PC-9 (cell line): ENCODE measurements at regions not wholly inside any gene's neighbourhood (a gene's known extent, or its start where the extent isn't known, plus 50 kb on each side); places are given as distances from the start of the nearest gene placed in this dataset.

ENCODE experiments used
- BruUV-seq: library from RNA; stranded (reverse); fragments of 400-500 nt; replicated peaks from 2 replicates; lab custom pipeline; 2021; lab: Mats Ljungman, UMichigan
- CTCF ChIA-PET: fragments of 300-600 bp; sonication (Branson Sonifier 250); formaldehyde crosslinking; loops from one replicate; lab custom pipeline; 2022; ENCODE audit warnings: antibody characterized with exemption; lab: Charles Lee
- POLR2A ChIA-PET: fragments of 300-600 bp; sonication (Branson Sonifier 250); formaldehyde crosslinking; loops from one replicate; lab custom pipeline; 2022; ENCODE audit warnings: antibody characterized with exemption; ENCODE audit not compliant: unreplicated experiment; lab: Charles Lee
- DNase-seq, 2 experiments: peaks; one replicate each; pipeline versions ENCODE4 v3.0.0 to v3.0.0-alpha.2; 2015 to 2022; ENCODE audit warnings: mixed read lengths in 1 of 2
- H2AFZ ChIP-seq: fragments of 200-600 bp; sonication (generic); 2 replicates; pipeline ENCODE4 v1.8.1; 2017; ENCODE audit warnings: antibody characterized with exemption
- H3F3A ChIP-seq: fragments of 200-600 bp; sonication (generic); 2 replicates; pipeline ENCODE4 v1.8.1; 2017; ENCODE audit warnings: antibody characterized with exemption, mild to moderate bottlenecking, low read depth; ENCODE audit not compliant: insufficient read depth
- H3K27ac ChIP-seq: fragments of 200-600 bp; sonication (generic); 2 replicates; pipeline ENCODE4 v1.6.1; 2016; ENCODE audit warnings: mixed run types
- H3K27me3 ChIP-seq: fragments of 200-600 bp; sonication (generic); 2 replicates; pipeline ENCODE4 v1.6.1; 2016; ENCODE audit warnings: low read depth, mixed run types; ENCODE audit not compliant: insufficient read depth
- H3K36me3 ChIP-seq: fragments of 200-600 bp; sonication (generic); 2 replicates; pipeline ENCODE4 v1.6.1; 2016; ENCODE audit warnings: low read depth, mixed run types
- H3K4me1 ChIP-seq: fragments of 200-600 bp; sonication (generic); replicated peaks from 2 replicates; pipeline ENCODE4 v1.6.1; 2016; ENCODE audit warnings: mixed run types; ENCODE audit not compliant: insufficient read depth
- H3K4me2 ChIP-seq: fragments of 200-600 bp; sonication (generic); 2 replicates; pipeline ENCODE4 v1.6.1; 2017; ENCODE audit warnings: mixed run types
- H3K4me3 ChIP-seq: fragments of 200-600 bp; sonication (generic); 2 replicates; pipeline ENCODE4 v1.6.1; 2016; ENCODE audit warnings: mixed run types
- H3K79me2 ChIP-seq: fragments of 200-600 bp; sonication (generic); 2 replicates; pipeline ENCODE4 v1.6.1; 2017; ENCODE audit warnings: low read depth, mixed run types
- H3K9me2 ChIP-seq: fragments of 200-600 bp; sonication (generic); 2 replicates; pipeline ENCODE4 v1.8.1; 2017; ENCODE audit warnings: mild to moderate bottlenecking; ENCODE audit not compliant: insufficient read depth
- H3K9me3 ChIP-seq: fragments of 200-600 bp; sonication (generic); 2 replicates; pipeline ENCODE4 v1.8.1; 2016; ENCODE audit warnings: low read depth; ENCODE audit not compliant: insufficient read depth
- H4K20me1 ChIP-seq: fragments of 200-600 bp; sonication (generic); 2 replicates; pipeline ENCODE4 v1.8.1; 2017; ENCODE audit not compliant: insufficient read depth
- EZH2 ChIP-seq: fragments of 200-600 bp; sonication (generic); IDR thresholded peaks from 2 replicates; pipeline ENCODE4 v1.8.0; 2017; ENCODE audit warnings: antibody characterized with exemption, low read depth
- intact Hi-C: fragments of 100-400 bp; cut with micrococcal nuclease; formaldehyde crosslinking; loops from one replicate; pipeline ENCODE4 v1.10.0; 2022; ENCODE audit not compliant: unreplicated experiment
- TF ChIP-seq, protein P1 (sequence below): fragments of 200-600 bp; sonication (generic); conservative IDR thresholded peaks from 2 replicates; pipeline ENCODE4 v1.6.1; 2017; ENCODE audit warnings: mixed run types, antibody characterized with exemption, mild to moderate bottlenecking, moderate library complexity

DNA sequence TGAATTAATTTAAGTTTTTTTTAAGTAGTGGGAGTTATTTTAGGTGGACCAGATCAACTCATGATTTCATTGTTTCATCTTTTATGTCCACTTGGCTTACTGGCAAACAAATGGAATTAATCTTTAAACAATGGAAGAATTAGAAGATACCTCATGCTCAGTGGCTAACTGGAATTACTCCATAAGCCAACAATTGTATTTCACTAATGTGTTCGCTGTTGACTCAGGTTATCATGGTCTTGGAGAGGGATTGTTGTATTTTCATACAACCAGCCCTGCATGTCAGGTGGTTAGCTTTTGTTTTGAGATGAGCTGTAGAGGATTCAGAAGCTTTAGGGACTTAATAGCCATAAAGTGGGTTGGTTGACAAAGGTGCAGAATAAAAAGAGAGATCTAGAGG lies 57.2 kb upstream of the HMCN1 start:
- no peak for DNase-seq
- no peak overlapping the region for H3K4me2 ChIP-seq
- TF ChIP-seq, protein P1, sequence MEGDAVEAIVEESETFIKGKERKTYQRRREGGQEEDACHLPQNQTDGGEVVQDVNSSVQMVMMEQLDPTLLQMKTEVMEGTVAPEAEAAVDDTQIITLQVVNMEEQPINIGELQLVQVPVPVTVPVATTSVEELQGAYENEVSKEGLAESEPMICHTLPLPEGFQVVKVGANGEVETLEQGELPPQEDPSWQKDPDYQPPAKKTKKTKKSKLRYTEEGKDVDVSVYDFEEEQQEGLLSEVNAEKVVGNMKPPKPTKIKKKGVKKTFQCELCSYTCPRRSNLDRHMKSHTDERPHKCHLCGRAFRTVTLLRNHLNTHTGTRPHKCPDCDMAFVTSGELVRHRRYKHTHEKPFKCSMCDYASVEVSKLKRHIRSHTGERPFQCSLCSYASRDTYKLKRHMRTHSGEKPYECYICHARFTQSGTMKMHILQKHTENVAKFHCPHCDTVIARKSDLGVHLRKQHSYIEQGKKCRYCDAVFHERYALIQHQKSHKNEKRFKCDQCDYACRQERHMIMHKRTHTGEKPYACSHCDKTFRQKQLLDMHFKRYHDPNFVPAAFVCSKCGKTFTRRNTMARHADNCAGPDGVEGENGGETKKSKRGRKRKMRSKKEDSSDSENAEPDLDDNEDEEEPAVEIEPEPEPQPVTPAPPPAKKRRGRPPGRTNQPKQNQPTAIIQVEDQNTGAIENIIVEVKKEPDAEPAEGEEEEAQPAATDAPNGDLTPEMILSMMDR: no peak
- no peak for TF ChIP-seq EZH2
- no peaks in the 10 kb centered on the region for H4K20me1 ChIP-seq
- H2AFZ ChIP-seq: no peak overlapping the region
- no peaks in the 10 kb centered on the region for H3F3A ChIP-seq
- no peaks in the 10 kb centered on the region for H3K27me3 ChIP-seq
- H3K36me3 ChIP-seq: no peaks in the 10 kb centered on the region
- CTCF ChIA-PET: no interaction called here
- no peaks in the 10 kb centered on the region for H3K79me2 ChIP-seq
- no peak overlapping the region for H3K4me3 ChIP-seq
- H3K9me2 ChIP-seq: no peaks in the 10 kb centered on the region
- intact Hi-C loops: no loop called here
- H3K9me3 ChIP-seq: no peaks in the 10 kb centered on the region
- no peak overlapping the region for H3K27ac ChIP-seq
- no peaks in the 10 kb centered on the region for H3K4me1 ChIP-seq
- no TSS peak for BruUV-seq
- POLR2A ChIA-PET: no interaction called here

DNA sequence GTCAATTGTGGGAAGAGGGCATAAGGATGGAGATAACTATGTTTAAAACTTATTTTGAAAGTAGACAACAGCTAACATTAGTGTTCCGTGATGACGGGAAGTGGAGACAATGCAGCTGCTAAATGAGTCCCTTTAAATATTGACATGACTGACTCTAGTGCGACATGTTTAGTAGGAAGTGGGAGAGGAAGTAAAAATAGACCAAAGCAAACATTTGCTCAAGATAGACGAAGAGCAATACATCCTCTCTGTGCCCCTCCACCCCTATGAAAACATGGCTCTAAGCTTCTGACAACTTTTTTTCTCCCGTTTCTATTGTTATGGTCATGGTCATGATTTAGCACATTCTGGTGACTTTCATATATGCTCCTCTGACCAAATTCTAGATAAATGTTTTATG lies 60.0 kb upstream of the HMCN1 start:
- H3K4me2 ChIP-seq: no peak overlapping the region
- no peaks in the 10 kb centered on the region for H3K27me3 ChIP-seq
- no TSS peak for BruUV-seq
- no peak overlapping the region for H3K4me3 ChIP-seq
- no peaks in the 10 kb centered on the region for H3K36me3 ChIP-seq
- no peaks in the 10 kb centered on the region for H3K79me2 ChIP-seq
- ChIA-PET POLR2A (interaction anchor here (0.7 kb wide), 1 partner anchor 133 kb away, joined by 4 read pairs; no protein-coding TSS in a partner anchor), CTCF (no interaction called here)
- no peak overlapping the region for H2AFZ ChIP-seq
- H3K9me3 ChIP-seq: no peaks in the 10 kb centered on the region
- TF ChIP-seq, protein P1: no peak
- no peak for TF ChIP-seq EZH2
- H3K27ac ChIP-seq: no peak overlapping the region
- no peaks in the 10 kb centered on the region for H3F3A ChIP-seq
- H4K20me1 ChIP-seq: no peaks in the 10 kb centered on the region
- no peaks in the 10 kb centered on the region for H3K9me2 ChIP-seq
- H3K4me1 ChIP-seq: no peaks in the 10 kb centered on the region
- no peak for DNase-seq
- intact Hi-C loops: loop anchor here (5.0 kb wide), 2 partner anchors 517 to 687 kb away; partner anchors contain the start of genes SWT1 and TRMT1L

DNA sequence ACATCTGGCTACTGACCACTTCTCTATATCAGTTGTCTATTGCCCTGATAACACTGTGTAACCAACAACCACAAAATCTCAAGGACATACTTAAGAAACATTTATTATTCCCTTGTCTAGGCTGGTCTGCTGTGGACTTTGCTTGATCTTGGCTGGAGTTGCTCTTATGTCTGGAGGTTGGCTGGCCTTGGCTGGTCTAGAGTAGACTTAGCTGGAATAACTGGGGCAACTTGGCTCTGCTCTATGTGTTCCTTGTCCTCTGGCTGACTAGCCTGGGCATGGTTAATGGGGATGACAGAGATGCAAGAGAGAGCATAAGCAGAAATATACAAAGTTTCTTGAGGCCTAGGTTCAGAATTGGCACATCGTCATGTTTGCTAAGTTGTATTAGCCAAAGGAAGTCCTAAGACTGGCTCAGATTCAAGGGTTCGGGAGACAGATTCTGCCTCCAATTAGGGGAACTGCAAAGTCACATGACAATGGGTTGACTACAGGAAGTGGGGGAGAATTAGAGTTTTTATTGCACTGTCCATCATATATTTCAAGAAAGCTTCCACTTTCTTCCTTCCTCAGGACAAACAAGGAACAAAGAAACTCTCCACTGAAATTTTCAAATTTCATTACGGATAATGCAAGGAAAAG lies 61.4 kb upstream of the HMCN1 start:
- H3K4me3 ChIP-seq: no peak overlapping the region
- no TSS peak for BruUV-seq
- H3K27ac ChIP-seq: no peak overlapping the region
- intact Hi-C loops: loop anchor here (5.0 kb wide), 2 partner anchors 516 to 686 kb away; partner anchors contain the start of genes SWT1 and TRMT1L
- ChIA-PET POLR2A (no interaction called here), CTCF (interaction anchor here (0.6 kb wide), 1 partner anchor 8 kb away, joined by 3 read pairs; no protein-coding TSS in a partner anchor)
- no peak overlapping the region for H3K4me2 ChIP-seq
- no peak overlapping the region for H2AFZ ChIP-seq
- H3K36me3 ChIP-seq: no peaks in the 10 kb centered on the region
- no peaks in the 10 kb centered on the region for H3K4me1 ChIP-seq
- H3K9me3 ChIP-seq: no peaks in the 10 kb centered on the region
- no peak for TF ChIP-seq EZH2
- TF ChIP-seq, protein P1: no peak
- DNase-seq: no peak
- H3K9me2 ChIP-seq: no peaks in the 10 kb centered on the region
- H3F3A ChIP-seq: no peaks in the 10 kb centered on the region
- no peaks in the 10 kb centered on the region for H3K79me2 ChIP-seq
- no peaks in the 10 kb centered on the region for H4K20me1 ChIP-seq
- H3K27me3 ChIP-seq: no peaks in the 10 kb centered on the region
